Neural cell (in vitro differentiated cells): ENCODE measurements at regions not wholly inside any gene's neighbourhood (a gene's known extent, or its start where the extent isn't known, plus 50 kb on each side); places are given as distances from the start of the nearest gene placed in this dataset.

Experiments
- CTCF ChIP-seq: fragments of 450-650 bp; IDR thresholded peaks from 2 replicates; pipeline ENCODE4 v1.5.1; 2014; ENCODE audit warnings: antibody characterized with exemption, mild to moderate bottlenecking, moderate library complexity; ENCODE audit not compliant: poor library complexity, severe bottlenecking
- EP300 ChIP-seq: fragments of 450-650 bp; conservative IDR thresholded peaks from 2 replicates; pipeline ENCODE4 v1.6.1; 2014; ENCODE audit warnings: antibody characterized with exemption, mild to moderate bottlenecking, moderate library complexity; ENCODE audit not compliant: poor library complexity, severe bottlenecking
- EZH2 ChIP-seq: fragments of 200-600, 300-800 bp; shearing (Covaris generic), sonication (generic); IDR thresholded peaks from 2 replicates; pipeline ENCODE4 v1.6.1; 2014; ENCODE audit warnings: antibody characterized with exemption, low read length, borderline replicate concordance, mild to moderate bottlenecking; ENCODE audit not compliant: insufficient read depth, poor library complexity, severe bottlenecking
- MXI1 ChIP-seq: fragments of 450-650 bp; conservative IDR thresholded peaks from 2 replicates; pipeline ENCODE4 v1.6.1; 2014; ENCODE audit warnings: antibody characterized with exemption, mild to moderate bottlenecking; ENCODE audit not compliant: poor library complexity, severe bottlenecking
- POLR2AphosphoS5 ChIP-seq: IDR thresholded peaks from 2 replicates; pipeline ENCODE4 v1.6.1; 2012
- RAD21 ChIP-seq: fragments of 450-650 bp; conservative IDR thresholded peaks from 2 replicates; pipeline ENCODE4 v1.6.1; 2014; ENCODE audit warnings: antibody characterized with exemption, mild to moderate bottlenecking, moderate library complexity
- REST ChIP-seq: IDR thresholded peaks from 2 replicates; pipeline ENCODE4 v1.6.1; 2012; ENCODE audit warnings: borderline replicate concordance
- SMC3 ChIP-seq: fragments of 450-650 bp; conservative IDR thresholded peaks from 2 replicates; pipeline ENCODE4 v1.6.1; 2014; ENCODE audit warnings: antibody characterized with exemption, mild to moderate bottlenecking, moderate library complexity; ENCODE audit not compliant: poor library complexity

DNA sequence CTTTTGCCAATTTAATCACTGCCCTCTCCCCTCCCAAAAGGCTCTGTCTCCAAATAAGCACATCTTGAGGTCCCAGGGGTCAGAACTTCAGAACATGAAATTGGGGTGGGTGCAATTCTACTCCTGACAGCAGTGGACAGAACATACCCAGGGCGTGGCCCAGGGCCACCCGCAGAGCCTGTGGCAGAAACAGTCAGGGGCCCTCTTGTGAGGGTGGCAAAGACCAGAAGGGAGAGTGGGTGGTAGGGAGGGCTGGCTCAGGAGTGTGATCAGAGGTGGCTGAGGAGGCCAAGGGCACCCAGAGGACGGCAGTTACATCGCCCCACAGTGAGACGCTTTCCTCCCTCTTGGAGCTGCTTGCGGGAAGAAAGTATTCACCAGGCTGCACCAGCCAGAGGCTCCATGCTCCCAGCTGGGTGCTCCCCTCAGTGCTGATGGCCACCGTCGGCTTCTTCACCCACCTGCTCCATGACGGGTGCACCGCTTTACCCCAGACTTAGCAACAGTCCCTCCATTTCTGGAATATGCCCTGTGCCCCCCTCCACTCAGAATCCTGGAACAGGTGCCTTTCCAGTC, 1388.0 kb downstream of the BRD1 start:
- TF ChIP-seq CTCF (no peak), EZH2 (no peak), POLR2AphosphoS5 (no peak), MXI1 (no peak), REST (no peak), EP300 (no peak), RAD21 (no peak), SMC3 (no peak)
